Tibial nerve (tissue), 3 donors: ENCODE measurements at regions not wholly inside any gene's neighbourhood (a gene's known extent, or its start where the extent isn't known, plus 50 kb on each side); places are given as distances from the start of the nearest gene placed in this dataset.

Experiments used
- EP300 ChIP-seq, 2 donors: sonication (generic); formaldehyde crosslinking; IDR thresholded peaks; one replicate each; pipeline ENCODE4 v1.6.1; 2017; ENCODE audit warnings: antibody characterized with exemption in 2 of 2, mild to moderate bottlenecking in 1 of 2
- POLR2A ChIP-seq, 2 donors: fragments of 450-650 bp; IDR thresholded peaks; one replicate each; pipeline ENCODE4 v1.6.1; 2017; ENCODE audit warnings: antibody characterized with exemption in 2 of 2, mild to moderate bottlenecking in 2 of 2, moderate library complexity in 2 of 2

- no peak for TF ChIP-seq EP300 (IDR thresholded peaks at IDR 0.05)
- TF ChIP-seq POLR2A (IDR thresholded peaks at IDR 0.05) = no peak
These were observed 238.1 kb downstream of the REEP3 start for GRCh38 chr10:63759335-63759734.
